Prostate gland (tissue), 2 donors: ENCODE measurements at regions not wholly inside any gene's neighbourhood (a gene's known extent, or its start where the extent isn't known, plus 50 kb on each side); places are given as distances from the start of the nearest gene placed in this dataset.

Source experiments
- DNase-seq: peaks from one replicate; pipeline ENCODE4 v3.0.0-alpha.2; 2019; ENCODE audit warnings: low spot score
- H3K27ac ChIP-seq, 2 donors: fragments of 200-600 bp; sonication (generic); 2 replicates each; pipeline ENCODE4 v1.5.1; 2017 to 2019
- H3K27me3 ChIP-seq: fragments of 200-600 bp; sonication (generic); replicated peaks from 2 replicates; pipeline ENCODE4 v1.5.1; 2019; ENCODE audit not compliant: insufficient read depth
- H3K36me3 ChIP-seq, 2 donors: fragments of 200-600 bp; sonication (generic); 1 replicate in 1 of 2; 2 replicates in 1 of 2; pipeline versions ENCODE4 v1.5.1 to v1.8.1; 2017 to 2019
- H3K4me1 ChIP-seq: fragments of 200-600 bp; sonication (generic); replicated peaks from 2 replicates; pipeline ENCODE4 v1.5.1; 2019
- H3K4me3 ChIP-seq, 2 donors: fragments of 200-600 bp; sonication (generic); 2 replicates each; pipeline ENCODE4 v1.5.1; 2017 to 2019
- H3K9me3 ChIP-seq: fragments of 200-600 bp; sonication (generic); 2 replicates; pipeline ENCODE4 v1.5.1; 2017
- CTCF ChIP-seq, 4 experiments: fragments of 200-600 bp in 2 of 4; fragments of 450-650 bp in 2 of 4; sonication (generic) in 2 of 4; IDR thresholded peaks; 1 replicate in 3 of 4; 2 replicates in 1 of 4; pipeline ENCODE4 v1.5.1; 2016 to 2019; ENCODE audit warnings: antibody characterized with exemption in 4 of 4, mild to moderate bottlenecking in 2 of 4, moderate library complexity in 2 of 4
- POLR2A ChIP-seq: fragments of 450-650 bp; IDR thresholded peaks from one replicate; pipeline ENCODE4 v1.6.1; 2016; ENCODE audit warnings: antibody characterized with exemption, mild to moderate bottlenecking
- POLR2AphosphoS5 ChIP-seq: sonication (generic); formaldehyde crosslinking; IDR thresholded peaks from one replicate; pipeline ENCODE4 v1.6.1; 2017; ENCODE audit warnings: antibody characterized with exemption
- WGBS: methylation state at CpG from one replicate; pipeline ENCODE4 v1.1.5; 2018; 5-methylcytosine and 5-hydroxymethylcytosine counted together
- intact Hi-C: fragments of 100-400 bp; cut with DNase I; formaldehyde crosslinking; loops from one replicate; pipeline ENCODE4 v1.14.2; 2022

GRCh38 chr6:47392251-47392650 lies 82.5 kb upstream of the TNFRSF21 start:
- no peaks in the 10 kb centered on the region for H3K27me3 ChIP-seq
- H3K9me3 ChIP-seq: no peaks in the 10 kb centered on the region
- TF ChIP-seq POLR2A (no peak), CTCF (IDR thresholded peaks at IDR 0.05) (no peak), POLR2AphosphoS5 (no peak)
- no peak overlapping the region for H3K27ac ChIP-seq
- intact Hi-C loops: no loop called here
- H3K4me1 ChIP-seq: no peaks in the 10 kb centered on the region
- no peaks in the 10 kb centered on the region for H3K36me3 ChIP-seq
- no peak for DNase-seq
- H3K4me3 ChIP-seq: no peak overlapping the region
- 89% methylated on average over 1 of the region's 1 CpG for WGBS

GRCh38 chr6:47396401-47397069 lies 81.1 kb upstream of the CD2AP start:
- intact Hi-C loops: no loop called here
- no peak for TF ChIP-seq CTCF (IDR thresholded peaks at IDR 0.05)
- TF ChIP-seq POLR2A: no peak
- no peak for TF ChIP-seq POLR2AphosphoS5
- H3K9me3 ChIP-seq: no peaks in the 10 kb centered on the region
- no peaks in the 10 kb centered on the region for H3K27me3 ChIP-seq
- no peak overlapping the region for H3K27ac ChIP-seq
- WGBS: 95% methylated on average over 2 of the region's 2 CpGs
- no peak overlapping the region for H3K4me3 ChIP-seq
- H3K4me1 ChIP-seq: no peaks in the 10 kb centered on the region
- DNase-seq: no peak
- H3K36me3 ChIP-seq: no peaks in the 10 kb centered on the region

GRCh38 chr6:47400581-47400980 lies 77.0 kb upstream of the CD2AP start:
- Histone ChIP-seq H3K27me3 (no peaks in the 10 kb centered on the region), H3K4me1 (no peaks in the 10 kb centered on the region), H3K9me3 (no peaks in the 10 kb centered on the region), H3K27ac (no peak overlapping the region), H3K4me3 (no peak overlapping the region), H3K36me3 (no peaks in the 10 kb centered on the region)
- no peak for TF ChIP-seq CTCF (IDR thresholded peaks at IDR 0.05)
- no peak for TF ChIP-seq POLR2A
- no peak for TF ChIP-seq POLR2AphosphoS5
- intact Hi-C loops: no loop called here
- no peak for DNase-seq
- 94% methylated on average over 3 of the region's 3 CpGs for WGBS

GRCh38 chr6:47402081-47402480 lies 75.5 kb upstream of the CD2AP start:
- WGBS: 87% methylated on average over 3 of the region's 3 CpGs
- Histone ChIP-seq H3K9me3 (no peaks in the 10 kb centered on the region), H3K4me1 (no peaks in the 10 kb centered on the region), H3K27me3 (no peaks in the 10 kb centered on the region), H3K36me3 (no peaks in the 10 kb centered on the region), H3K4me3 (no peak overlapping the region), H3K27ac (no peak overlapping the region)
- DNase-seq: no peak
- no peak for TF ChIP-seq CTCF (IDR thresholded peaks at IDR 0.05)
- no peak for TF ChIP-seq POLR2A
- TF ChIP-seq POLR2AphosphoS5: no peak
- intact Hi-C loops: no loop called here

- Histone ChIP-seq H3K4me3 (no peak overlapping the region), H3K27me3 (no peaks in the 10 kb centered on the region), H3K27ac (no peak overlapping the region), H3K36me3 (no peaks in the 10 kb centered on the region), H3K4me1 (no peaks in the 10 kb centered on the region), H3K9me3 (no peaks in the 10 kb centered on the region)
- 82% methylated on average over 2 of the region's 2 CpGs for WGBS
- TF ChIP-seq POLR2A (no peak), POLR2AphosphoS5 (no peak), CTCF (IDR thresholded peaks at IDR 0.05) (no peak)
- intact Hi-C loops: no loop called here
- no peak for DNase-seq
Observed at GRCh38 chr6:47403056-47403455, 74.5 kb upstream of the CD2AP start.
